AG04450 (cell line): ENCODE measurements at regions not wholly inside any gene's neighbourhood (a gene's known extent, or its start where the extent isn't known, plus 50 kb on each side); places are given as distances from the start of the nearest gene placed in this dataset.

Experiments
- CTCF ChIA-PET: fragments of 300-600, 350-600 bp; formaldehyde crosslinking; extraction: SDS; loops from one replicate; lab custom pipeline; 2022; ENCODE audit warnings: antibody characterized with exemption, inconsistent platforms; lab: Charles Lee
- POLR2A ChIA-PET: fragments of 350-600 bp; formaldehyde crosslinking; extraction: SDS; loops from one replicate; lab custom pipeline; 2021; ENCODE audit warnings: antibody characterized with exemption, inconsistent platforms; lab: Yijun Ruan, JAX
- DNase-seq: peaks from one replicate; pipeline ENCODE4 v3.0.0-alpha.2; 2011; ENCODE audit warnings: low read depth, low spot score
- H3K27ac ChIP-seq: one replicate; pipeline ENCODE4 v1.5.1; 2012; ENCODE audit warnings: low read depth, low read length, control low read depth
- H3K27me3 ChIP-seq: one replicate; pipeline ENCODE4 v1.6.0; 2012; ENCODE audit warnings: low read length; ENCODE audit not compliant: control insufficient read depth, insufficient read depth
- H3K4me3 ChIP-seq: 2 replicates; pipeline ENCODE4 v1.5.1; 2011; ENCODE audit warnings: mild to moderate bottlenecking, low read depth, low read length, control low read depth
- H3K9me3 ChIP-seq: 2 replicates; pipeline ENCODE4 v1.5.1; 2012; ENCODE audit warnings: low read length; ENCODE audit not compliant: control insufficient read depth, insufficient read depth
- CTCF ChIP-seq: IDR thresholded peaks from 2 replicates; pipeline ENCODE4 v1.5.1; 2011; ENCODE audit warnings: low read depth, low read length, control low read depth, inconsistent platforms

- no peaks in the 10 kb centered on the region for H3K27me3 ChIP-seq
- H3K4me3 ChIP-seq: no peak overlapping the region
- no peak for TF ChIP-seq CTCF
- CTCF ChIA-PET: interaction anchor here (1.0 kb wide), 1 partner anchor 508 kb away, joined by 3 read pairs; no protein-coding TSS in a partner anchor
- no peak overlapping the region for H3K27ac ChIP-seq
- POLR2A ChIA-PET: no interaction called here
- DNase-seq: no peak
- no peaks in the 10 kb centered on the region; the same call in 1 of the 2 replicates for H3K9me3 ChIP-seq
Observed at GRCh38 chr6:139877828-139878405, 503.5 kb upstream of the CITED2 start.

GRCh38 chr6:139872665-139873064, 498.2 kb upstream of the CITED2 start:
- CTCF ChIA-PET: interaction anchor here (1.3 kb wide), 1 partner anchor 500 kb away, joined by 3 read pairs; no protein-coding TSS in a partner anchor
- H3K27me3 ChIP-seq: no peaks in the 10 kb centered on the region
- H3K9me3 ChIP-seq: no peaks in the 10 kb centered on the region
- no peak overlapping the region for H3K4me3 ChIP-seq
- POLR2A ChIA-PET: no interaction called here
- no peak for DNase-seq
- TF ChIP-seq CTCF: no peak
- H3K27ac ChIP-seq: no peak overlapping the region

GRCh38 chr6:139871803-139872510, 497.5 kb upstream of the CITED2 start:
- ChIA-PET POLR2A (interaction anchor here (0.6 kb wide), 1 partner anchor 171 kb away, joined by 3 read pairs; no protein-coding TSS in a partner anchor), CTCF (interaction anchor here (1.3 kb wide), 1 partner anchor 499 kb away, joined by 3 read pairs; no protein-coding TSS in a partner anchor)
- Histone ChIP-seq H3K27me3 (no peaks in the 10 kb centered on the region), H3K9me3 (no peaks in the 10 kb centered on the region), H3K4me3 (no peak overlapping the region), H3K27ac (no peak overlapping the region)
- DNase-seq: no peak
- TF ChIP-seq CTCF: no peak

GRCh38 chr6:139871165-139871710, 496.8 kb upstream of the CITED2 start:
- CTCF ChIA-PET: no interaction called here
- POLR2A ChIA-PET: no interaction called here
- no peak for TF ChIP-seq CTCF
- Histone ChIP-seq H3K27ac (no peak overlapping the region), H3K27me3 (no peaks in the 10 kb centered on the region), H3K4me3 (no peak overlapping the region), H3K9me3 (no peaks in the 10 kb centered on the region; the same call in 1 of the 2 replicates)
- DNase-seq: no peak

- no peak for DNase-seq
- no peak overlapping the region for H3K27ac ChIP-seq
- H3K9me3 ChIP-seq: no peaks in the 10 kb centered on the region; the same call in 1 of the 2 replicates
- no peak for TF ChIP-seq CTCF
- H3K4me3 ChIP-seq: no peak overlapping the region
- POLR2A ChIA-PET: no interaction called here
- no peaks in the 10 kb centered on the region for H3K27me3 ChIP-seq
- CTCF ChIA-PET: interaction anchor here (0.8 kb wide), 1 partner anchor 265 kb away, joined by 3 read pairs; no protein-coding TSS in a partner anchor
Observed at GRCh38 chr6:139868576-139868975, 494.1 kb upstream of the CITED2 start.
